Endothelial cell of umbilical vein (primary cell): ENCODE measurements at regions not wholly inside any gene's neighbourhood (a gene's known extent, or its start where the extent isn't known, plus 50 kb on each side); places are given as distances from the start of the nearest gene placed in this dataset.

Source experiments
- EZH2 ChIP-seq: IDR thresholded peaks from 2 replicates; pipeline ENCODE4 v1.6.1; 2012; ENCODE audit warnings: borderline replicate concordance, low read depth, mild to moderate bottlenecking, moderate library complexity, low read length, inconsistent platforms; ENCODE audit not compliant: severe bottlenecking
- MYC ChIP-seq: IDR thresholded peaks from one replicate; pipeline ENCODE4 v1.6.1; 2011; ENCODE audit warnings: mild to moderate bottlenecking, low read depth, low read length
- POLR2A ChIP-seq: IDR thresholded peaks from 2 replicates; pipeline ENCODE4 v1.6.1; 2012; ENCODE audit warnings: low read depth, mild to moderate bottlenecking, control low read depth, low read length
- TF ChIP-seq, protein P1 (sequence below), 2 donors: IDR thresholded peaks; 1 replicate in 1 of 2; 2 replicates in 1 of 2; pipeline ENCODE4 v1.5.1; 2011; ENCODE audit warnings: low read length in 2 of 2, mild to moderate bottlenecking in 2 of 2, moderate library complexity in 2 of 2, control low read depth in 1 of 2, inconsistent platforms in 1 of 2, low read depth in 1 of 2; ENCODE audit not compliant: insufficient read depth in 1 of 2; ENCODE audit errors: extremely low read depth in 1 of 2

- TF ChIP-seq MYC, result no peak
- TF ChIP-seq POLR2A, result no peak
- TF ChIP-seq, protein P1, sequence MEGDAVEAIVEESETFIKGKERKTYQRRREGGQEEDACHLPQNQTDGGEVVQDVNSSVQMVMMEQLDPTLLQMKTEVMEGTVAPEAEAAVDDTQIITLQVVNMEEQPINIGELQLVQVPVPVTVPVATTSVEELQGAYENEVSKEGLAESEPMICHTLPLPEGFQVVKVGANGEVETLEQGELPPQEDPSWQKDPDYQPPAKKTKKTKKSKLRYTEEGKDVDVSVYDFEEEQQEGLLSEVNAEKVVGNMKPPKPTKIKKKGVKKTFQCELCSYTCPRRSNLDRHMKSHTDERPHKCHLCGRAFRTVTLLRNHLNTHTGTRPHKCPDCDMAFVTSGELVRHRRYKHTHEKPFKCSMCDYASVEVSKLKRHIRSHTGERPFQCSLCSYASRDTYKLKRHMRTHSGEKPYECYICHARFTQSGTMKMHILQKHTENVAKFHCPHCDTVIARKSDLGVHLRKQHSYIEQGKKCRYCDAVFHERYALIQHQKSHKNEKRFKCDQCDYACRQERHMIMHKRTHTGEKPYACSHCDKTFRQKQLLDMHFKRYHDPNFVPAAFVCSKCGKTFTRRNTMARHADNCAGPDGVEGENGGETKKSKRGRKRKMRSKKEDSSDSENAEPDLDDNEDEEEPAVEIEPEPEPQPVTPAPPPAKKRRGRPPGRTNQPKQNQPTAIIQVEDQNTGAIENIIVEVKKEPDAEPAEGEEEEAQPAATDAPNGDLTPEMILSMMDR (IDR thresholded peaks at IDR 0.05; ENCODE audit: extremely low read depth in 1 of 2, insufficient read depth in 1 of 2, low read depth in 1 of 2, low read length in 2 of 2), result no peak
- TF ChIP-seq EZH2, result no peak
Measured at GRCh38 chr1:98002288-98002687, 81.5 kb upstream of the DPYD start.
